Neutrophil (primary cell): ENCODE measurements at regions not wholly inside any gene's neighbourhood (a gene's known extent, or its start where the extent isn't known, plus 50 kb on each side); places are given as distances from the start of the nearest gene placed in this dataset.

ENCODE experiments used
- H3K27ac ChIP-seq: fragments of 200-600 bp; sonication (generic); 2 replicates; pipeline ENCODE4 v1.5.1; 2016; ENCODE audit warnings: mild to moderate bottlenecking, moderate library complexity
- H3K27me3 ChIP-seq: fragments of 200-600 bp; sonication (generic); 2 replicates; pipeline ENCODE4 v1.6.0; 2016; ENCODE audit warnings: mild to moderate bottlenecking
- H3K36me3 ChIP-seq: fragments of 200-600 bp; sonication (generic); 2 replicates; pipeline ENCODE4 v1.5.1; 2017
- H3K4me1 ChIP-seq, 2 experiments: fragments of 200-600 bp in 1 of 2; sonication (generic) in 1 of 2; 1 replicate in 1 of 2; 2 replicates in 1 of 2; pipeline versions ENCODE4 v1.5.1 to v1.6.1; 2013 to 2016; ENCODE audit warnings: low read depth in 1 of 2, low read length in 1 of 2, mild to moderate bottlenecking in 1 of 2, moderate library complexity in 1 of 2; ENCODE audit not compliant: control insufficient read depth in 1 of 2, insufficient read depth in 1 of 2
- H3K4me3 ChIP-seq, 2 experiments: fragments of 200-600 bp in 1 of 2; sonication (generic) in 1 of 2; 1 replicate in 1 of 2; 2 replicates in 1 of 2; pipeline ENCODE4 v1.5.1; 2013 to 2016; ENCODE audit warnings: low read depth in 1 of 2, low read length in 1 of 2, mild to moderate bottlenecking in 1 of 2, moderate library complexity in 1 of 2
- H3K9me3 ChIP-seq: fragments of 200-600 bp; sonication (generic); 2 replicates; pipeline ENCODE4 v1.5.1; 2016
- TF ChIP-seq, protein P1 (sequence below): fragments of 200-600 bp; sonication (generic); IDR thresholded peaks from 2 replicates; pipeline ENCODE4 v1.5.1; 2016; ENCODE audit warnings: antibody characterized with exemption

DNA sequence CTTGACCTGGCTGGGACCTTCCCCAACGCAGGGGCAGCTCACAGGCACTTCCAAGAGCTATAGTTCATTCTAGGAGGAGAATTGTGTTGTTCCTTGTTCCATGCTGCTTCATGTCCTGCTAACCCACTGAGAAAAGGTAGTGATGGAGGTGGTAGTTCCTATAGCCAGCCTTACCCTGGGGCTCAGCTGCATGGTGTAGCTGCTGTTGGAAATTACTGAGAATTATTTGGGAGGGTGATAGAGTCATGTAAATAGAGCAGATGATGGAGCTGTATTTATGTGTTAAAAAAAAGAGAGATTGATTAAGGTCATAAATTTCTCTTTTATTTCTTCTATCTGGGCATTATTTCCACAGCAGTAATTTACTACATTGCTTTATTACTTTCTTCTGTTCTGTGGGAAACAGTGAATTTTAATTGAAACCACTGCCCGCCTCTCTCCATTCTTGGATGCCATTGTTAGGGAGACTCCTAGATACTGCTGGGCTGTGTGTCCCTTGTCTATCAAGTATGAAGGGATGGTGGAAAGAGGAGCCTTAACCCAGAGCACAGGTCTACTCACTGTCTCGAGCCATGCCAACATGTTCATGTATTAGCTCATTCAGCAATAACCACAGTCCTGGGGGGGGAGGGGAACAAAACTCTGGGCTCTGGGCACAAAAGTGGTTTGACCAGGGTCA is 309.2 kb downstream of the FAT3 start:
- no peaks in the 10 kb centered on the region for H3K9me3 ChIP-seq
- TF ChIP-seq, protein P1, sequence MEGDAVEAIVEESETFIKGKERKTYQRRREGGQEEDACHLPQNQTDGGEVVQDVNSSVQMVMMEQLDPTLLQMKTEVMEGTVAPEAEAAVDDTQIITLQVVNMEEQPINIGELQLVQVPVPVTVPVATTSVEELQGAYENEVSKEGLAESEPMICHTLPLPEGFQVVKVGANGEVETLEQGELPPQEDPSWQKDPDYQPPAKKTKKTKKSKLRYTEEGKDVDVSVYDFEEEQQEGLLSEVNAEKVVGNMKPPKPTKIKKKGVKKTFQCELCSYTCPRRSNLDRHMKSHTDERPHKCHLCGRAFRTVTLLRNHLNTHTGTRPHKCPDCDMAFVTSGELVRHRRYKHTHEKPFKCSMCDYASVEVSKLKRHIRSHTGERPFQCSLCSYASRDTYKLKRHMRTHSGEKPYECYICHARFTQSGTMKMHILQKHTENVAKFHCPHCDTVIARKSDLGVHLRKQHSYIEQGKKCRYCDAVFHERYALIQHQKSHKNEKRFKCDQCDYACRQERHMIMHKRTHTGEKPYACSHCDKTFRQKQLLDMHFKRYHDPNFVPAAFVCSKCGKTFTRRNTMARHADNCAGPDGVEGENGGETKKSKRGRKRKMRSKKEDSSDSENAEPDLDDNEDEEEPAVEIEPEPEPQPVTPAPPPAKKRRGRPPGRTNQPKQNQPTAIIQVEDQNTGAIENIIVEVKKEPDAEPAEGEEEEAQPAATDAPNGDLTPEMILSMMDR = no peak
- H3K36me3 ChIP-seq = no peaks in the 10 kb centered on the region
- no peaks in the 10 kb centered on the region for H3K27me3 ChIP-seq
- H3K4me3 ChIP-seq = no peak overlapping the region
- no peak overlapping the region for H3K27ac ChIP-seq
- H3K4me1 ChIP-seq = no peaks in the 10 kb centered on the region

DNA sequence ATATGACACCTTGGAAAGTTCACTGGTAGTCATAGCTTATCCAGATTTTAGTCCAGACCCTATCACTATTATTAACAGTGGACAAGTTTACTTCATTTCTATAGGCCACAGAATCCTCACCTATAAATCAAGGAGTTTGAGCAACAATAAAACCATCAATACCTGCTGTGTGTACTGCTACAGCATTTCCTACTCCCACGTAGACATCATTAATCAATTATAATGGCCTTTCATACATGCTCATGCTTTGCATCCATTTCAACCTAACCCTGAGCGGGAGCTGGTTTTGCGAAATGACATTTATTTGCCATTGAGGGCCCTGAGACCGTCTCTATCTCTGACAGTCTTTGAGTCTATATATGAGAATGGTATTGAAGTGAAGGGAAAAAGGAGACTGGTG is 312.3 kb downstream of the FAT3 start:
- Histone ChIP-seq H3K27ac (no peak overlapping the region), H3K4me1 (no peaks in the 10 kb centered on the region), H3K27me3 (no peaks in the 10 kb centered on the region), H3K4me3 (no peak overlapping the region), H3K9me3 (no peaks in the 10 kb centered on the region), H3K36me3 (no peaks in the 10 kb centered on the region)
- TF ChIP-seq, protein P1 = no peak

DNA sequence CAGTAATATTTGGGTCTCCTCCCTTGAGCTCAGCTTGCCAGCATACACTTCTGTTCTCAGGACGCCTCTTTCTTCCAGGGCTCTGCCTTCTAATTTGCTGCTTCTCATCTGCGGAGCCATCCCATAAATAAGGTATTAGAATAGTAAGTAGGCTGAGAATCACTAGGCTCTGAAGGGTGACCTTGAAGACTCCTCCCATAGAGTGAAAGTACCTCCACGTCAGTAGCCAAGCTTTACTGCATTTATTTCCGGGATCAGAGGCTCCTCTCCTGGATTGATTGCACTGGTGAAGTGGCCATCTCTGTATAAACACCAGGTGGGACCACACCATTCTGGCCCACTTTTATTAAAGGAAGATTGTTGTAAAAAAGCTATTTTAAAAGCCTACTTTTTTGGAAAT is 315.5 kb downstream of the FAT3 start:
- H3K36me3 ChIP-seq = no peaks in the 10 kb centered on the region
- no peaks in the 10 kb centered on the region for H3K4me1 ChIP-seq
- H3K27me3 ChIP-seq = no peaks in the 10 kb centered on the region
- H3K9me3 ChIP-seq = no peaks in the 10 kb centered on the region
- TF ChIP-seq, protein P1 = no peak
- no peak overlapping the region for H3K4me3 ChIP-seq
- H3K27ac ChIP-seq = no peak overlapping the region

DNA sequence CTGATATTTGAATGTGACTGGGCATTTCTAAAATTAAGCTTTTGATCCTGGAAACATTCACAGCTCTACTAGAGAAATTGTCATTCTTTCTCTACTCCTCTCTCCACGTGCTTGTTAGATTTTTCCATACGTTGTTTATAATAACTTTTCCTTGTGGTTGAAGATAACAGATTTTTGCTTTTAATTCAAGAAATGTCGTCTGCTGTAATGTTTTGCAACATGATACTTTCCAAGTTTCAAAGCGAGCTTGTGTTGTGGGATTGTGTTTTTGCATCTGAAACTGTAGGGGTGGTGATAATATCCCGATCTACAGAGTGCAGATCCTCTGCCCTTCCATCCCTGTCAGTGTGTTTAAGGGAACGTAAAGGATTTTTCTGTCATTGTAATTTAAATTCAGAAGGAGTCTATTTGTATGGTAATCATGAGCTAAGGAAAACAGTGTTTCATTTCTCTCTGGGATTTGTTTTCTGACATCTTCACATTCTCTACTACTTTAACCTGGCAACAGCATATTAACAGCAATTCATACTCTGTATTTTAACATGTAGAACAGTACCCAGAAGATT is 321.4 kb downstream of the FAT3 start:
- Histone ChIP-seq H3K9me3 (no peaks in the 10 kb centered on the region), H3K36me3 (no peaks in the 10 kb centered on the region), H3K27me3 (no peaks in the 10 kb centered on the region), H3K4me3 (no peak overlapping the region), H3K4me1 (no peaks in the 10 kb centered on the region), H3K27ac (no peak overlapping the region)
- TF ChIP-seq, protein P1 = no peak

DNA sequence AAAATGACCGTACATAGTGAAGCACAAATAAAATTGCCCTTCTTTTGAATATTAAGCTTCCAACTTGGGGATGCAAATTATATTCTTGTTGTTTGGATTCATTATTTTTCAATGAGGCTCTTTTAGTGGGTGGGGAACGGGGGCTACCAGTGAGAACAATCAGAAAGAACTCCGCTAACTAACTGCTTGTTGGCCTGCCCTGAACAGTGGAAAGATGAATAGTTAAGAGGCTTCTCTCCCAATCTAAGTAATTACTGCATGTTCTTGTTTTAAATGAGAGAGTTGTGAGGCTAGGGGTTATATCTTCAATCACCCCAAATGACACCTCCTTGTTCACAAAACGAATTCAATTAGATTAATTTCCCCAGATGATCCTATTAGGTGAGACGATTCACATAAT is 322.0 kb downstream of the FAT3 start:
- no peaks in the 10 kb centered on the region for H3K9me3 ChIP-seq
- H3K27me3 ChIP-seq = no peaks in the 10 kb centered on the region
- no peaks in the 10 kb centered on the region for H3K4me1 ChIP-seq
- H3K4me3 ChIP-seq = no peak overlapping the region
- no peak overlapping the region for H3K27ac ChIP-seq
- TF ChIP-seq, protein P1 = no peak
- no peaks in the 10 kb centered on the region for H3K36me3 ChIP-seq
